SK-N-SH (cell line): ENCODE measurements at regions not wholly inside any gene's neighbourhood (a gene's known extent, or its start where the extent isn't known, plus 50 kb on each side); places are given as distances from the start of the nearest gene placed in this dataset.

Source experiments
- CTCF ChIA-PET: fragments of 300-600, 350-600 bp; formaldehyde crosslinking; extraction: SDS; loops from one replicate; lab custom pipeline; 2021; lab: Yijun Ruan, JAX
- POLR2A ChIA-PET: fragments of 350-600 bp; sonication (Branson Sonifier 250); formaldehyde crosslinking; extraction: SDS; loops from one replicate; lab custom pipeline; 2020; ENCODE audit warnings: antibody characterized with exemption, inconsistent platforms; lab: Yijun Ruan, JAX
- DNase-seq: peaks from one replicate; pipeline ENCODE4 v3.0.0; 2012
- H2AFZ ChIP-seq: fragments of 200-600 bp; sonication (generic); 2 replicates; pipeline ENCODE4 v1.8.1; 2016; ENCODE audit warnings: antibody characterized with exemption, mild to moderate bottlenecking, low read depth
- H3F3A ChIP-seq: fragments of 200-600 bp; sonication (generic); replicated peaks from 2 replicates; pipeline ENCODE3; 2016; ENCODE audit warnings: antibody characterized with exemption, mild to moderate bottlenecking; ENCODE audit not compliant: insufficient read depth
- H3K27ac ChIP-seq, 2 experiments: fragments of 200-500 bp in 1 of 2; fragments of 200-600 bp in 1 of 2; sonication (Bioruptor generic) in 1 of 2; sonication (generic), shearing (Covaris generic) in 1 of 2; 2 replicates each; pipeline versions ENCODE4 v1.5.1 to v1.6.1; 2014 to 2016; ENCODE audit warnings: low read depth in 2 of 2, inconsistent platforms in 1 of 2, low read length in 1 of 2, mild to moderate bottlenecking in 1 of 2, mixed read lengths in 1 of 2
- H3K27me3 ChIP-seq: fragments of 200-600 bp; sonication (generic), shearing (Covaris generic); 2 replicates; pipeline ENCODE4 v1.6.1; 2016; ENCODE audit warnings: mixed run types; ENCODE audit not compliant: insufficient read depth
- H3K36me3 ChIP-seq, 2 experiments: fragments of 200-500 bp in 1 of 2; fragments of 200-600 bp in 1 of 2; sonication (Bioruptor generic) in 1 of 2; sonication (generic) in 1 of 2; replicated peaks in 1 of 2; 2 replicates each; pipeline versions ENCODE3 to v1.5.1; 2014 to 2016; ENCODE audit warnings: low read length in 1 of 2, mild to moderate bottlenecking in 1 of 2; ENCODE audit not compliant: insufficient read depth in 2 of 2, control insufficient read depth in 1 of 2
- H3K4me1 ChIP-seq, 2 experiments: fragments of 200-500 bp in 1 of 2; fragments of 200-600 bp in 1 of 2; sonication (Bioruptor generic) in 1 of 2; sonication (generic), shearing (Covaris generic) in 1 of 2; 2 replicates each; pipeline versions ENCODE4 v1.5.1 to v1.6.1; 2014 to 2016; ENCODE audit warnings: low read depth in 1 of 2, low read length in 1 of 2, mixed run types in 1 of 2; ENCODE audit not compliant: insufficient read depth in 2 of 2, control insufficient read depth in 1 of 2
- H3K4me2 ChIP-seq: fragments of 200-600 bp; sonication (generic), shearing (Covaris generic); 2 replicates; pipeline ENCODE4 v1.6.1; 2017; ENCODE audit warnings: mixed run types
- H3K4me3 ChIP-seq, 2 experiments: fragments of 200-500 bp in 1 of 2; fragments of 200-600 bp in 1 of 2; sonication (Bioruptor generic) in 1 of 2; sonication (generic), shearing (Covaris generic) in 1 of 2; 2 replicates each; pipeline versions ENCODE4 v1.5.1 to v1.8.1; 2014 to 2016; ENCODE audit warnings: low read depth in 2 of 2, inconsistent platforms in 1 of 2, low read length in 1 of 2, mild to moderate bottlenecking in 1 of 2, mixed read lengths in 1 of 2, moderate library complexity in 1 of 2
- H3K79me2 ChIP-seq: fragments of 200-600 bp; sonication (generic); 2 replicates; pipeline ENCODE4 v1.8.1; 2017; ENCODE audit warnings: mild to moderate bottlenecking; ENCODE audit not compliant: insufficient read depth
- H3K9ac ChIP-seq: fragments of 200-600 bp; sonication (generic); 2 replicates; pipeline ENCODE4 v1.6.1; 2017; ENCODE audit warnings: mixed run types
- H3K9me2 ChIP-seq: fragments of 200-600 bp; sonication (generic); 2 replicates; pipeline ENCODE4 v1.6.1; 2017; ENCODE audit warnings: mixed run types
- H3K9me3 ChIP-seq: fragments of 200-600 bp; sonication (generic); 2 replicates; pipeline ENCODE4 v1.6.1; 2017; ENCODE audit warnings: mixed run types, mild to moderate bottlenecking, moderate library complexity
- H4K20me1 ChIP-seq: fragments of 200-600 bp; sonication (generic); 2 replicates; pipeline ENCODE4 v1.6.1; 2017; ENCODE audit warnings: mild to moderate bottlenecking, mixed run types; ENCODE audit not compliant: insufficient read depth
- CHD2 ChIP-seq: fragments of 150-350 bp; IDR thresholded peaks from 2 replicates; pipeline ENCODE4 v1.6.1; 2018; ENCODE audit warnings: low read length; ENCODE audit not compliant: partially characterized antibody
- EP300 ChIP-seq, 2 experiments: IDR thresholded peaks; 2 replicates each; pipeline versions ENCODE4 v1.4.0 to v1.6.1; 2012; ENCODE audit warnings: borderline replicate concordance in 1 of 2, low read depth in 1 of 2, low read length in 1 of 2
- FOXJ3 ChIP-seq: sonication (generic); formaldehyde crosslinking; IDR thresholded peaks from 2 replicates; pipeline ENCODE4 v1.5.1; 2020; ENCODE audit warnings: mild to moderate bottlenecking, missing genetic modification reagents
- FOXM1 ChIP-seq: IDR thresholded peaks from 2 replicates; pipeline ENCODE4 v1.4.0; 2012; ENCODE audit warnings: low read depth, mild to moderate bottlenecking
- GABPA ChIP-seq: IDR thresholded peaks from 2 replicates; pipeline ENCODE4 v1.4.0; 2012; ENCODE audit warnings: low read depth, mild to moderate bottlenecking
- JUND ChIP-seq: IDR thresholded peaks from 2 replicates; pipeline ENCODE4 v1.4.0; 2012
- MEF2A ChIP-seq: IDR thresholded peaks from 2 replicates; pipeline ENCODE4 v1.4.0; 2012; ENCODE audit warnings: low read depth, borderline replicate concordance
- MXI1 ChIP-seq: IDR thresholded peaks from 2 replicates; pipeline ENCODE4 v1.6.1; 2012; ENCODE audit warnings: mild to moderate bottlenecking, low read depth, low read length, improper control_type of control experiment
- POLR2AphosphoS5 ChIP-seq: IDR thresholded peaks from 2 replicates; pipeline ENCODE4 v1.6.1; 2012; ENCODE audit warnings: low read depth, low read length
- RFX5 ChIP-seq: IDR thresholded peaks from 2 replicates; pipeline ENCODE4 v1.6.1; 2012; ENCODE audit warnings: mild to moderate bottlenecking, improper control_type of control experiment, low read length
- SIN3A ChIP-seq: IDR thresholded peaks from 2 replicates; pipeline ENCODE4 v1.6.1; 2012; ENCODE audit warnings: low read depth, mild to moderate bottlenecking, low read length, moderate library complexity, borderline replicate concordance
- SMC3 ChIP-seq: IDR thresholded peaks from 2 replicates; pipeline ENCODE4 v1.6.1; 2012; ENCODE audit warnings: low read depth, low read length, improper control_type of control experiment
- TCF12 ChIP-seq: IDR thresholded peaks from 2 replicates; pipeline ENCODE4 v1.4.0; 2012
- TEAD4 ChIP-seq: IDR thresholded peaks from 2 replicates; pipeline ENCODE4 v1.4.0; 2012; ENCODE audit warnings: mild to moderate bottlenecking, borderline replicate concordance; ENCODE audit not compliant: insufficient read depth
- YY1 ChIP-seq: IDR thresholded peaks from 2 replicates; pipeline ENCODE4 v1.4.0; 2012; ENCODE audit warnings: low read depth, mild to moderate bottlenecking
- WGBS: methylation state at CpG from one replicate; pipeline ENCODE4 v1.1.6; 2017; ENCODE audit warnings: low lambda C conversion rate; 5-methylcytosine and 5-hydroxymethylcytosine counted together
- TF ChIP-seq, protein P1 (sequence below): IDR thresholded peaks from 2 replicates; pipeline ENCODE4 v1.4.0; 2012; ENCODE audit warnings: low read depth
- TF ChIP-seq, protein P2 (sequence below): IDR thresholded peaks from 2 replicates; pipeline ENCODE4 v1.4.0; 2012; ENCODE audit warnings: low read depth, borderline replicate concordance
- TF ChIP-seq, protein P3 (sequence below): fragments of 150-350 bp; IDR thresholded peaks from 2 replicates; pipeline ENCODE4 v1.6.1; 2016; ENCODE audit warnings: mild to moderate bottlenecking, low read depth, low read length

DNA sequence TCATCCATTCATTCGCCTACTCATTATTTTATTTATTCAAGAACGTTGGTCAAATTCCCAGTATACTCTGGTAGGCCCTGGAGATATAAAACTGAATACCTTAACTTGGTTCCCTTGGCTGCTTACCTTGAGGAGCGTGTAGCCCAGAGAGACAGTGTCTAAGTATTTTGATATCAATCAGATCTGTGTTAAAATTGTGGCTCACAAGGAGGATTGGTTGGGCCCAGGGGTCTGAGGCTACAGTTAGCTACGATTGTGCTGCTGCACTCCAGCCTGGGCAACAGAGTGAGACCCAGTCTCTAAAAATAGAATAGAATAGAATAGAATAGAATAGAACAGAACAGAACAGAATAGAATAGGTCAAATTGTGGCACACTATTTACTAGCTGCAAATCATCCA lies 438.4 kb downstream of the ADAMTS20 start:
- Histone ChIP-seq H3K9ac (no peak overlapping the region), H3K27me3 (no peaks in the 10 kb centered on the region), H3K79me2 (no peaks in the 10 kb centered on the region), H4K20me1 (no peaks in the 10 kb centered on the region), H3K27ac (no peak overlapping the region), H3K9me2 (no peaks in the 10 kb centered on the region), H3K4me3 (no peak overlapping the region), H3K9me3 (no peaks in the 10 kb centered on the region), H2AFZ (no peak overlapping the region), H3F3A (no peaks in the 10 kb centered on the region)
- no peak for DNase-seq
- TF ChIP-seq GABPA: no peak
- TF ChIP-seq, protein P1, sequence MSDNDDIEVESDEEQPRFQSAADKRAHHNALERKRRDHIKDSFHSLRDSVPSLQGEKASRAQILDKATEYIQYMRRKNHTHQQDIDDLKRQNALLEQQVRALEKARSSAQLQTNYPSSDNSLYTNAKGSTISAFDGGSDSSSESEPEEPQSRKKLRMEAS: no peak
- no peak for TF ChIP-seq CHD2
- TF ChIP-seq POLR2AphosphoS5: no peak
- no peak for TF ChIP-seq MXI1
- no peak for TF ChIP-seq SMC3
- TF ChIP-seq FOXM1: no peak
- no peak for TF ChIP-seq RFX5
- no peak for TF ChIP-seq TEAD4
- no peak for TF ChIP-seq FOXJ3 (CRISPR knock-in tag)
- TF ChIP-seq JUND: no peak
- TF ChIP-seq YY1: no peak
- TF ChIP-seq MEF2A: no peak
- TF ChIP-seq SIN3A: no peak
- TF ChIP-seq EP300 (IDR thresholded peaks at IDR 0.05; ENCODE audit: borderline replicate concordance in 1 of 2, low read depth in 1 of 2, low read length in 1 of 2): no peak
- TF ChIP-seq, protein P2, sequence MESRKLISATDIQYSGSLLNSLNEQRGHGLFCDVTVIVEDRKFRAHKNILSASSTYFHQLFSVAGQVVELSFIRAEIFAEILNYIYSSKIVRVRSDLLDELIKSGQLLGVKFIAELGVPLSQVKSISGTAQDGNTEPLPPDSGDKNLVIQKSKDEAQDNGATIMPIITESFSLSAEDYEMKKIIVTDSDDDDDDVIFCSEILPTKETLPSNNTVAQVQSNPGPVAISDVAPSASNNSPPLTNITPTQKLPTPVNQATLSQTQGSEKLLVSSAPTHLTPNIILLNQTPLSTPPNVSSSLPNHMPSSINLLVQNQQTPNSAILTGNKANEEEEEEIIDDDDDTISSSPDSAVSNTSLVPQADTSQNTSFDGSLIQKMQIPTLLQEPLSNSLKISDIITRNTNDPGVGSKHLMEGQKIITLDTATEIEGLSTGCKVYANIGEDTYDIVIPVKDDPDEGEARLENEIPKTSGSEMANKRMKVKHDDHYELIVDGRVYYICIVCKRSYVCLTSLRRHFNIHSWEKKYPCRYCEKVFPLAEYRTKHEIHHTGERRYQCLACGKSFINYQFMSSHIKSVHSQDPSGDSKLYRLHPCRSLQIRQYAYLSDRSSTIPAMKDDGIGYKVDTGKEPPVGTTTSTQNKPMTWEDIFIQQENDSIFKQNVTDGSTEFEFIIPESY: no peak
- TF ChIP-seq TCF12: no peak
- TF ChIP-seq, protein P3, sequence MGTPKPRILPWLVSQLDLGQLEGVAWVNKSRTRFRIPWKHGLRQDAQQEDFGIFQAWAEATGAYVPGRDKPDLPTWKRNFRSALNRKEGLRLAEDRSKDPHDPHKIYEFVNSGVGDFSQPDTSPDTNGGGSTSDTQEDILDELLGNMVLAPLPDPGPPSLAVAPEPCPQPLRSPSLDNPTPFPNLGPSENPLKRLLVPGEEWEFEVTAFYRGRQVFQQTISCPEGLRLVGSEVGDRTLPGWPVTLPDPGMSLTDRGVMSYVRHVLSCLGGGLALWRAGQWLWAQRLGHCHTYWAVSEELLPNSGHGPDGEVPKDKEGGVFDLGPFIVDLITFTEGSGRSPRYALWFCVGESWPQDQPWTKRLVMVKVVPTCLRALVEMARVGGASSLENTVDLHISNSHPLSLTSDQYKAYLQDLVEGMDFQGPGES: no peak
- TF ChIP-seq, all 33 proteins: peak for 0
- H3K4me2 ChIP-seq: no peak overlapping the region
- H3K36me3 ChIP-seq: no peaks in the 10 kb centered on the region
- peaks cover 0 to 7% of the 10 kb centered on the region in 2 experiments; a peak in 1 of 4 replicates for H3K4me1 ChIP-seq
- ChIA-PET POLR2A (no interaction called here), CTCF (interaction anchor here (0.6 to 1.3 kb wide), 4 partner anchors 10 to 1920 kb away, joined by 3 to 4 read pairs (median 3); no protein-coding TSS in a partner anchor)
- 17% methylated on average over 4 of the region's 4 CpGs for WGBS
